ENCODE measurements at regions not wholly inside any gene's neighbourhood (a gene's known extent, or its start where the extent isn't known, plus 50 kb on each side); places are given as distances from the start of the nearest gene placed in this dataset.
"Not testable (repeated sequence)": the region's sequence is repeated elsewhere in the genome, so short reads cannot be mapped to it uniquely, and the experiment has no call there.

GRCh38 chr15:39498629-39499028 is 82.2 kb upstream of the THBS1 start:
- DNase-seq (ENCODE audit: low read depth in 2 of 2) = no peak

- no peak for DNase-seq (ENCODE audit: low read depth in 2 of 2)
Observed at GRCh38 chr15:39499042-39499441, 81.8 kb upstream of the THBS1 start.

GRCh38 chr15:39499681-39500080 is 81.2 kb upstream of the THBS1 start:
- DNase-seq (ENCODE audit: low read depth in 2 of 2) = no peak

- DNase-seq (ENCODE audit: low read depth in 2 of 2) = no peak
Observed at GRCh38 chr15:39501366-39502081, 79.4 kb upstream of the THBS1 start.

GRCh38 chr15:39502082-39502447 is 78.8 kb upstream of the THBS1 start:
- no peak for DNase-seq (ENCODE audit: low read depth in 2 of 2)

- DNase-seq (ENCODE audit: low read depth in 2 of 2) = no peak
Observed at GRCh38 chr15:39502611-39503195, 78.2 kb upstream of the THBS1 start.

- DNase-seq (ENCODE audit: low read depth in 2 of 2) = no peak
Observed at GRCh38 chr15:39503526-39503925, 77.4 kb upstream of the THBS1 start.

GRCh38 chr15:39504808-39505207 is 76.1 kb upstream of the THBS1 start:
- DNase-seq (ENCODE audit: low read depth in 2 of 2) = no peak

- DNase-seq (ENCODE audit: low read depth in 2 of 2) = no peak
Observed at GRCh38 chr15:39506146-39506545, 74.7 kb upstream of the THBS1 start.

- DNase-seq (ENCODE audit: low read depth in 2 of 2) = no peak
Observed at GRCh38 chr15:39508536-39508935, 72.3 kb upstream of the THBS1 start.

GRCh38 chr15:39510001-39510701 is 70.7 kb upstream of the THBS1 start:
- DNase-seq (ENCODE audit: low read depth in 2 of 2) = no peak

GRCh38 chr15:39511000-39511915 is 69.6 kb upstream of the THBS1 start:
- no peak for DNase-seq (ENCODE audit: low read depth in 2 of 2)

GRCh38 chr15:39511916-39512260 is 69.0 kb upstream of the THBS1 start:
- DNase-seq (ENCODE audit: low read depth in 2 of 2) = no peak

- no peak for DNase-seq (ENCODE audit: low read depth in 2 of 2)
Observed at GRCh38 chr15:39512643-39513042, 68.2 kb upstream of the THBS1 start.

GRCh38 chr15:39513936-39514335 is 66.9 kb upstream of the THBS1 start:
- no peak for DNase-seq (ENCODE audit: low read depth in 2 of 2)

- DNase-seq (ENCODE audit: low read depth in 2 of 2) = no peak
Observed at GRCh38 chr15:39514933-39515332, 65.9 kb upstream of the THBS1 start.

GRCh38 chr15:39515765-39516164 is 65.1 kb upstream of the THBS1 start:
- no peak for DNase-seq (ENCODE audit: low read depth in 2 of 2)

- DNase-seq (ENCODE audit: low read depth in 2 of 2) = no peak
Observed at GRCh38 chr15:39517122-39517855, 63.6 kb upstream of the THBS1 start.

GRCh38 chr15:39523968-39524367 is 56.9 kb upstream of the THBS1 start:
- DNase-seq (ENCODE audit: low read depth in 2 of 2) = not testable (repeated sequence)

GRCh38 chr15:39529457-39529856 is 51.4 kb upstream of the THBS1 start:
- DNase-seq (ENCODE audit: low read depth in 2 of 2) = no peak

Measured in stimulated activated CD8-positive, alpha-beta memory T cell treated with anti-CD3 and anti-CD28 coated beads, Interleukin-15, amount 100 ng/mL, for 4 hours (primary cell).